Naive thymus-derived CD4-positive, alpha-beta T cell (primary cell): ENCODE measurements at regions not wholly inside any gene's neighbourhood (a gene's known extent, or its start where the extent isn't known, plus 50 kb on each side); places are given as distances from the start of the nearest gene placed in this dataset.
"Not testable (repeated sequence)": the region's sequence is repeated elsewhere in the genome, so short reads cannot be mapped to it uniquely, and the experiment has no call there.

Experiments used
- ATAC-seq: fragments of 150-1000 bp; cut with Tn5 transposase; 2 replicates; pipeline ENCODE4 v1.10.0; 2021; ENCODE audit warnings: mild to moderate bottlenecking, moderate library complexity
- CTCF ChIA-PET: fragments of 350-600 bp; sonication (Branson Sonifier 250); formaldehyde crosslinking; loops from one replicate; lab custom pipeline; 2021; ENCODE audit warnings: antibody characterized with exemption; lab: Charles Lee
- POLR2A ChIA-PET: fragments of 350-600 bp; sonication (Branson Sonifier 250); formaldehyde crosslinking; loops from one replicate; lab custom pipeline; 2021; ENCODE audit warnings: antibody characterized with exemption, inconsistent platforms; lab: Charles Lee
- DNase-seq, 9 donors: peaks; one replicate each; pipeline versions ENCODE4 v3.0.0 to v3.0.0-alpha.2; 2020 to 2022; ENCODE audit warnings: mixed read lengths in 1 of 9
- H3K27ac ChIP-seq: one replicate; pipeline ENCODE4 v1.7.0; 2013; ENCODE audit warnings: mild to moderate bottlenecking, low read depth, low read length, moderate library complexity
- H3K27me3 ChIP-seq, 2 donors: one replicate each; pipeline ENCODE4 v1.7.0; 2013; ENCODE audit warnings: low read length in 2 of 2, mild to moderate bottlenecking in 2 of 2, moderate library complexity in 2 of 2; ENCODE audit not compliant: control insufficient read depth in 2 of 2, insufficient read depth in 2 of 2
- H3K36me3 ChIP-seq, 3 experiments: 1 replicate in 2 of 3; 2 replicates in 1 of 3; pipeline ENCODE4 v1.7.0; 2013; ENCODE audit warnings: low read length in 3 of 3, mild to moderate bottlenecking in 3 of 3, moderate library complexity in 1 of 3; ENCODE audit not compliant: insufficient read depth in 3 of 3, control insufficient read depth in 2 of 3
- H3K4me1 ChIP-seq, 2 donors: one replicate each; pipeline ENCODE4 v1.7.0; 2013; ENCODE audit warnings: low read length in 2 of 2, mild to moderate bottlenecking in 2 of 2, moderate library complexity in 1 of 2; ENCODE audit not compliant: control insufficient read depth in 2 of 2, insufficient read depth in 2 of 2
- H3K4me3 ChIP-seq: 2 replicates; pipeline ENCODE4 v1.7.0; 2013; ENCODE audit warnings: mild to moderate bottlenecking, low read length
- H3K9me3 ChIP-seq, 3 experiments: 1 replicate in 2 of 3; 2 replicates in 1 of 3; pipeline ENCODE4 v1.7.0; 2013; ENCODE audit warnings: low read length in 3 of 3; ENCODE audit not compliant: control insufficient read depth in 2 of 3
- H3K27ac Mint-ChIP-seq, 9 donors: one replicate each; pipeline ENCODE4 v1.8.0; 2020 to 2022; ENCODE audit warnings: mixed read lengths in 9 of 9, mild to moderate bottlenecking in 8 of 9, moderate library complexity in 5 of 9, inconsistent platforms in 2 of 9
- H3K27me3 Mint-ChIP-seq, 5 donors: one replicate each; pipeline ENCODE4 v1.8.0; 2021 to 2022; ENCODE audit warnings: mixed read lengths in 5 of 5, mild to moderate bottlenecking in 1 of 5
- H3K36me3 Mint-ChIP-seq, 5 donors: one replicate each; pipeline ENCODE4 v1.8.0; 2020 to 2022; ENCODE audit warnings: mixed read lengths in 5 of 5, mild to moderate bottlenecking in 3 of 5, inconsistent platforms in 1 of 5
- H3K4me1 Mint-ChIP-seq, 7 donors: one replicate each; pipeline ENCODE4 v1.8.0; 2020 to 2022; ENCODE audit warnings: mixed read lengths in 7 of 7, mild to moderate bottlenecking in 3 of 7, inconsistent platforms in 1 of 7
- H3K4me3 Mint-ChIP-seq, 10 donors: one replicate each; pipeline ENCODE4 v1.8.0; 2020 to 2022; ENCODE audit warnings: mild to moderate bottlenecking in 10 of 10, mixed read lengths in 10 of 10, moderate library complexity in 6 of 10, inconsistent platforms in 2 of 10
- H3K9me3 Mint-ChIP-seq, 11 donors: one replicate each; pipeline ENCODE4 v1.8.0; 2020 to 2022; ENCODE audit warnings: mixed read lengths in 11 of 11, mild to moderate bottlenecking in 4 of 11, inconsistent platforms in 1 of 11, moderate library complexity in 1 of 11
- intact Hi-C, 2 donors: fragments of 100-400 bp; cut with micrococcal nuclease; formaldehyde crosslinking; loops; one replicate each; pipeline ENCODE4 v1.15.1; 2023

- Histone ChIP-seq H3K4me3 (no peak overlapping the region), H3K9me3 (no peaks in the 10 kb centered on the region), H3K27me3 (no peaks in the 10 kb centered on the region), H3K4me1 (no peaks in the 10 kb centered on the region), H3K27ac (no peak overlapping the region), H3K36me3 (no peaks in the 10 kb centered on the region)
- ChIA-PET POLR2A (no interaction called here), CTCF (no interaction called here)
- Mint-ChIP-seq H3K4me3 (no peak overlapping the region), H3K4me1 (peaks cover 0 to 2% (median 0%) of the 10 kb centered on the region in 7 donors), H3K27me3 (no peaks in the 10 kb centered on the region), H3K27ac (no peak overlapping the region), H3K9me3 (peaks cover 0 to 7% (median 0%) of the 10 kb centered on the region in 11 donors), H3K36me3 (no peaks in the 10 kb centered on the region)
- no peak for DNase-seq
- intact Hi-C loops, result no loop called here
- no peak for ATAC-seq
Observed at GRCh38 chrX:139020801-139021200, 309.3 kb upstream of the FGF13 start.

- no peak overlapping the region for H3K4me3 Mint-ChIP-seq
- no peaks in the 10 kb centered on the region for H3K4me1 ChIP-seq
- DNase-seq (no peak), ATAC-seq (no peak)
- no peaks in the 10 kb centered on the region for H3K36me3 ChIP-seq
- POLR2A ChIA-PET, result no interaction called here
- H3K4me3 ChIP-seq, result no peak overlapping the region
- intact Hi-C loops, result no loop called here
- no peaks in the 10 kb centered on the region for H3K27me3 ChIP-seq
- no peaks in the 10 kb centered on the region for H3K36me3 Mint-ChIP-seq
- peaks cover 0 to 2% (median 0%) of the 10 kb centered on the region in 7 donors for H3K4me1 Mint-ChIP-seq
- no peak overlapping the region for H3K27ac ChIP-seq
- H3K27me3 Mint-ChIP-seq, result no peaks in the 10 kb centered on the region
- no peak overlapping the region for H3K27ac Mint-ChIP-seq
- no peaks in the 10 kb centered on the region for H3K9me3 ChIP-seq
- peaks cover 0 to 24% (median 4%) of the 10 kb centered on the region in 11 donors for H3K9me3 Mint-ChIP-seq
- CTCF ChIA-PET, result no interaction called here
Observed at GRCh38 chrX:139018436-139018835, 306.9 kb upstream of the FGF13 start.

- Histone ChIP-seq H3K27ac (no peak overlapping the region), H3K36me3 (no peaks in the 10 kb centered on the region), H3K27me3 (no peaks in the 10 kb centered on the region), H3K4me1 (no peaks in the 10 kb centered on the region), H3K4me3 (no peak overlapping the region), H3K9me3 (no peaks in the 10 kb centered on the region)
- ChIA-PET POLR2A (no interaction called here), CTCF (no interaction called here)
- intact Hi-C loops, result no loop called here
- Mint-ChIP-seq H3K9me3 (peaks cover 0 to 42% (median 8%) of the 10 kb centered on the region in 11 donors), H3K27me3 (no peaks in the 10 kb centered on the region), H3K27ac (no peak overlapping the region), H3K4me1 (peaks cover 0 to under 1% (median 0%) of the 10 kb centered on the region in 7 donors), H3K4me3 (no peak overlapping the region), H3K36me3 (no peaks in the 10 kb centered on the region)
- DNase-seq (no peak), ATAC-seq (no peak)
Observed at GRCh38 chrX:139015627-139016026, 304.1 kb upstream of the FGF13 start.

GRCh38 chrX:139008185-139008584, 296.7 kb upstream of the FGF13 start:
- Histone ChIP-seq H3K36me3 (no peaks in the 10 kb centered on the region), H3K9me3 (no peaks in the 10 kb centered on the region), H3K4me3 (no peak overlapping the region), H3K27ac (no peak overlapping the region), H3K27me3 (no peaks in the 10 kb centered on the region), H3K4me1 (no peaks in the 10 kb centered on the region)
- Mint-ChIP-seq H3K27me3 (no peaks in the 10 kb centered on the region), H3K4me1 (no peaks in the 10 kb centered on the region), H3K36me3 (no peaks in the 10 kb centered on the region), H3K4me3 (no peak overlapping the region), H3K27ac (no peak overlapping the region), H3K9me3 (peaks cover 0 to 16% (median 6%) of the 10 kb centered on the region in 11 donors)
- CTCF ChIA-PET, result no interaction called here
- DNase-seq (no peak), ATAC-seq (no peak)
- POLR2A ChIA-PET, result no interaction called here
- intact Hi-C loops, result no loop called here

GRCh38 chrX:139003856-139004527, 292.5 kb upstream of the FGF13 start:
- H3K4me1 ChIP-seq, H3K4me3 ChIP-seq, H3K4me1 Mint-ChIP-seq, H3K36me3 ChIP-seq, H3K27me3 Mint-ChIP-seq, POLR2A ChIA-PET, H3K27ac ChIP-seq, H3K27me3 ChIP-seq, H3K4me3 Mint-ChIP-seq, CTCF ChIA-PET, H3K36me3 Mint-ChIP-seq, ATAC-seq, H3K27ac Mint-ChIP-seq, intact Hi-C loops, DNase-seq, H3K9me3 ChIP-seq, H3K9me3 Mint-ChIP-seq: not testable (repeated sequence)

GRCh38 chrX:139002319-139002718, 290.8 kb upstream of the FGF13 start:
- H3K4me3 ChIP-seq, result no peak overlapping the region
- Mint-ChIP-seq H3K4me3 (no peak overlapping the region), H3K27me3 (no peaks in the 10 kb centered on the region), H3K36me3 (no peaks in the 10 kb centered on the region), H3K27ac (no peak overlapping the region), H3K9me3 (peaks cover 0 to 3% (median 0%) of the 10 kb centered on the region in 11 donors), H3K4me1 (no peaks in the 10 kb centered on the region)
- no peak for ATAC-seq
- no peak for DNase-seq
- POLR2A ChIA-PET, result no interaction called here
- H3K9me3 ChIP-seq, result no peaks in the 10 kb centered on the region
- intact Hi-C loops, result no loop called here
- H3K27ac ChIP-seq, result no peak overlapping the region
- no peaks in the 10 kb centered on the region for H3K27me3 ChIP-seq
- no peaks in the 10 kb centered on the region for H3K4me1 ChIP-seq
- no peaks in the 10 kb centered on the region for H3K36me3 ChIP-seq
- CTCF ChIA-PET, result no interaction called here

GRCh38 chrX:138996268-138996667, 284.8 kb upstream of the FGF13 start:
- H3K27me3 Mint-ChIP-seq, result no peaks in the 10 kb centered on the region
- intact Hi-C loops, result no loop called here

More at GRCh38 chrX:138996268-138996667, 284.8 kb upstream of the FGF13 start:
- Histone ChIP-seq H3K27me3 (no peaks in the 10 kb centered on the region), H3K36me3 (no peaks in the 10 kb centered on the region), H3K4me1 (no peaks in the 10 kb centered on the region), H3K9me3 (no peaks in the 10 kb centered on the region), H3K4me3 (no peak overlapping the region), H3K27ac (no peak overlapping the region)
- no peak for DNase-seq
- CTCF ChIA-PET, result no interaction called here
- ATAC-seq, result no peak
- H3K4me3 Mint-ChIP-seq, result no peak overlapping the region
- no peaks in the 10 kb centered on the region for H3K36me3 Mint-ChIP-seq
- H3K27ac Mint-ChIP-seq, result no peak overlapping the region
- no peaks in the 10 kb centered on the region for H3K4me1 Mint-ChIP-seq
- POLR2A ChIA-PET, result no interaction called here
- H3K9me3 Mint-ChIP-seq, result peaks cover 0 to 6% (median 0%) of the 10 kb centered on the region in 11 donors
